Erythroblast (primary cell): ENCODE measurements at regions not wholly inside any gene's neighbourhood (a gene's known extent, or its start where the extent isn't known, plus 50 kb on each side); places are given as distances from the start of the nearest gene placed in this dataset.

Experiments used
- GATA1 ChIP-seq: IDR thresholded peaks from 2 replicates; pipeline ENCODE4 v1.6.1; 2011; ENCODE audit warnings: low read depth, mild to moderate bottlenecking, control low read depth, low read length, moderate library complexity
- POLR2A ChIP-seq: IDR thresholded peaks from 2 replicates; pipeline ENCODE4 v1.6.1; 2011; ENCODE audit warnings: mild to moderate bottlenecking, low read length

DNA sequence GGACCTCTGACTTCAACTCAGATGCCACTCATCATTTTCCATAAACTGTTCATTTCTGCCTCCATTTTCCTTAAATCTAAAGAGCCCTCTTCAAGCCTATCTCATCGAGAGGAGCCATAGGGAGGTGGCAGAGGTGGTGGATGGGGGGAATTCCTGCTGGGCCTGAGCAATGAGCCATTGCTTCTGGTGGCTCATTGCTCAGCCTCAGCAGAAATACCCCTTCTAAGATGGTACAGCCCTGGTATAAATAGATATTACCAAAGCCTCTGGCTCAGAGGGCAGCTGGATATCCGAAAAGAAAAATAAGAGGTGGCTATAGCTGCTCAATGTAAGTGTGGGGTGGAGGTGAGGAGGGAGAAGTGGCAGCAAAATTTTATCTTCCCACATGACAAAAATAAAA, 313.5 kb downstream of the CAAP1 start:
- TF ChIP-seq POLR2A (no peak), GATA1 (no peak)
